GM12892 (cell line): ENCODE measurements at regions not wholly inside any gene's neighbourhood (a gene's known extent, or its start where the extent isn't known, plus 50 kb on each side); places are given as distances from the start of the nearest gene placed in this dataset.

Source experiments
- POLR2A ChIP-seq: IDR thresholded peaks from 2 replicates; pipeline ENCODE4 v1.6.1; 2011; ENCODE audit warnings: low read depth, low read length, control low read depth
- POLR2AphosphoS5 ChIP-seq: IDR thresholded peaks from 2 replicates; pipeline ENCODE4 v1.6.1; 2011; ENCODE audit warnings: low read depth, low read length, control low read depth

GRCh38 chr6:43865086-43865485, 95.1 kb downstream of the VEGFA start:
- TF ChIP-seq POLR2A (no peak), POLR2AphosphoS5 (no peak)
